HFF-Myc (cell line): ENCODE measurements at regions not wholly inside any gene's neighbourhood (a gene's known extent, or its start where the extent isn't known, plus 50 kb on each side); places are given as distances from the start of the nearest gene placed in this dataset.
A peak's percentile ranks its signal among the peaks of the same experiment; 100 is the strongest.

ENCODE experiments used
- DNase-seq: peaks from one replicate; pipeline ENCODE4 v3.0.0-alpha.2; 2011; ENCODE audit warnings: low read depth; ENCODE audit errors: extremely low read depth
- H3K4me3 ChIP-seq: replicated peaks from 2 replicates; pipeline ENCODE4 v1.5.1; 2011; ENCODE audit warnings: low read depth, mild to moderate bottlenecking, control low read depth, low read length
- TF ChIP-seq, protein P1 (sequence below): IDR thresholded peaks from 2 replicates; pipeline ENCODE4 v1.5.1; 2012; ENCODE audit warnings: mild to moderate bottlenecking, low read depth, low read length, control low read depth; ENCODE audit errors: missing control alignments

DNA sequence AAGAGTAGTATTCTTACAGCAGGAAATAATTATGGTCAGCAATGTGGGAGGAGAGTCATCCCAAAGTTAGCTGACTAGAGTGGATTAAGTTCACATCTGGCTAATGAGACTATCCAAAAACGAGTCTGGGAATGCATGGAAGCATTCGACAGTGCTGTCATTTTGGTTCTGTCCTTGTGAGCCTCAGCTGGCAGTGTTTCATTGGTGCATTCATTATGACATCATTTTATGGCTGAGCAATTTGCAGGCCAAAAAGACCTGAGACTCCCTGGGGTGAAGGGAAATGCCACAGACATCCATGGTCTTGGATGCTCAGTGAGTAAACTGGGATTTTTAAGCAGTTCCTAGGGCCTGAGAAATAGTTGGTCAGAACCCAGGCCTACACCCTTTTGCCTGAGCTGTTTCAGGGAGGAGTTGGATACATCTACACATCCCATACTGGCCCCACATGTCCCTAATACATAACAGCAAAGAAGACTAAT, 196.4 kb upstream of the CCN2 start:
- no peak overlapping the region for H3K4me3 ChIP-seq
- TF ChIP-seq, protein P1, sequence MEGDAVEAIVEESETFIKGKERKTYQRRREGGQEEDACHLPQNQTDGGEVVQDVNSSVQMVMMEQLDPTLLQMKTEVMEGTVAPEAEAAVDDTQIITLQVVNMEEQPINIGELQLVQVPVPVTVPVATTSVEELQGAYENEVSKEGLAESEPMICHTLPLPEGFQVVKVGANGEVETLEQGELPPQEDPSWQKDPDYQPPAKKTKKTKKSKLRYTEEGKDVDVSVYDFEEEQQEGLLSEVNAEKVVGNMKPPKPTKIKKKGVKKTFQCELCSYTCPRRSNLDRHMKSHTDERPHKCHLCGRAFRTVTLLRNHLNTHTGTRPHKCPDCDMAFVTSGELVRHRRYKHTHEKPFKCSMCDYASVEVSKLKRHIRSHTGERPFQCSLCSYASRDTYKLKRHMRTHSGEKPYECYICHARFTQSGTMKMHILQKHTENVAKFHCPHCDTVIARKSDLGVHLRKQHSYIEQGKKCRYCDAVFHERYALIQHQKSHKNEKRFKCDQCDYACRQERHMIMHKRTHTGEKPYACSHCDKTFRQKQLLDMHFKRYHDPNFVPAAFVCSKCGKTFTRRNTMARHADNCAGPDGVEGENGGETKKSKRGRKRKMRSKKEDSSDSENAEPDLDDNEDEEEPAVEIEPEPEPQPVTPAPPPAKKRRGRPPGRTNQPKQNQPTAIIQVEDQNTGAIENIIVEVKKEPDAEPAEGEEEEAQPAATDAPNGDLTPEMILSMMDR: no peak
- DNase-seq: peak; percentile 96

DNA sequence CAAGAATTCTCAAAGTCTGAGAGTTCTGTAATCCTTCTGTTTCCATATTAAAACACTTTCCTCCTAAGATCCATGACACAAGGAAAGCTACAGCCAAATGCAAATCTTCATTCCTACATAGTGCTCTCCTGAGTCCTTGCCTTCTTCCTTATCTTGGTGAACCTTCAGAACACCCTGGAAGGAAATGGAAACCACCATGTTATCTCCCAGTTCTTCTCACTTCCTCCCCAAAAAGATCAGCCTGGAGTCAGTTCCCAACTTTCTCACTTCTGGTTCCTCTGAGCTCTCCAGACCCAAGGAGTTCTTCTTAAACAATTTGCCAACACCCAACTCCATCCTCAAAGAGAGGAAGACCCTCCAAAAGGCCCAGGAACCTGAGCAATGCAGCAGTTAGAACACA, 193.3 kb upstream of the CCN2 start:
- DNase-seq: no peak
- H3K4me3 ChIP-seq: no peak overlapping the region
- TF ChIP-seq, protein P1: no peak

DNA sequence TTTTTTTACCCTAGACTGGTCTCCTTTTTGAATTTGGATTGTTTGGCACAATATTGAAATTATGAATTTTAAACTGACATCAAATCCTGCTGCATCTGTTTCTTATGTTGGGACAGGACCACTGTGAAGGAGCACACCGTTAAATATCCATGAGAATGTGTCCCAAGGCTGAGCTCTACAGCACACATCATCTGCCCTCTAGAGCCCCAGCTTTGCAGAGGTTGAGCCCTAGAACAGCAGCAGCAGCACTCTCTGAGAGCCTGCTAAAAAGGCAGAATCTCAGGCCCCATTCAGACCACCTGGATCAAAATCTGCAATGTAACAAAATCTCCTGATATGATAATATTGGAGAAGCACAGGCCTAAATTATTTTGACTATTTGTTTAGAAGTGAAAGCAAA, 192.1 kb upstream of the CCN2 start:
- TF ChIP-seq, protein P1: no peak
- no peak for DNase-seq
- H3K4me3 ChIP-seq: no peak overlapping the region

DNA sequence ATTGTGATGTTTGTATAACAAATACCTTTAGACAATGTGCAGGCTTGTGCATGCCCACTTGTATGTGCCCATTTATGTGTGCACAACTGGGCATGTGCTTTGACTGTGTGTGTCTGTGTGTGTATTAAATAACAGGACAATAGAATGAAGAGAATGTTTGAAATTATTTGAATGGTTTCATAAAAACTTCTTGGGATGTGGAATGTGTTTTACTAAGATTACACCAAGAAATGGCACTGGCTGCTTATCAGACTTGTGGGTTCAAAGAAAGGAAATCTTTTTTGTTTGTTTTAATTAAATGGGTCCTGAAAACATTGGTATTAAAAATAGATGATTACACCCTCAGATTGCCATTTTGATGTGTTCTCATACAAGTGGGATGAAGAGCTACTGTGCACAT, 191.6 kb upstream of the CCN2 start:
- DNase-seq: no peak
- TF ChIP-seq, protein P1: no peak
- H3K4me3 ChIP-seq: no peak overlapping the region

DNA sequence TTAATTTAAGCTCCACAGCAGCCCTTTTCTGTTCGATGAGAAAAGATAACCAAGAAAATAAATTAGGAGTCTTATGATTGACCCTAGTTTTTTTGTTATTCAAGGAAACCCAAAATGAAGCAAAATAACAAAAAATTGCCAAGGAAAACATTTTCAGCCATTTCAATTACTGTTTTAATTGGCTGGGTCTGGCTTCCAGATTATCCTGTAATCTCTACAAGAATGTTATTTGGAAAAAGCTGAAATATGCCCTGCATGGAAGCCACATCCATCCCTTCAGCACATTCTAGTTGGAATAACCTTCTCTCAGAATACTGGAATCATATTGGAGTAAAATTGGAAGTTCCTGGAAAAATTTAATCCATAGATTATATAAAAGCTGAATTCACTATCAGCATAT, 191.1 kb upstream of the CCN2 start:
- DNase-seq: no peak
- TF ChIP-seq, protein P1: no peak

DNA sequence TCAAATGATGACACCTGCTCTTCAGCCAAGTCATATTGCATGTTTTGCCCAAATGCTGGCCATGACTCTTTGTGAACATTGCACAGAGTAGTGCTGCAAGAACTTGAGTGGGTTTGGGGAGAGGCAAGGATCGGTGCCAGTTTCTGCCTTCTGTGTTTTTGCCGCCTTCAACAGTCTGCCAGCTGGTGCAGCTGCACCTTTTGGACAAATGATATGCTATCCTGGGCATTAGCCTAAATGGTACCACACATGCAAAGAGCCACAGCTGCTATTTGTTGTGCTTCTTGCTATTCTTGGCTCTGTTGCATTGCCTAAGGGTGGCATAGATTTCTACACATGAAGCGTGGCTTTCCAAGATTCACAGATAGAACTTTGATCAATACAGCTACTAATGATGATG, 189.0 kb upstream of the CCN2 start:
- TF ChIP-seq, protein P1: no peak
- DNase-seq: no peak
- no peak overlapping the region for H3K4me3 ChIP-seq

More for the DNA sequence above, 191.1 kb upstream of the CCN2 start:
- H3K4me3 ChIP-seq: no peak overlapping the region

DNA sequence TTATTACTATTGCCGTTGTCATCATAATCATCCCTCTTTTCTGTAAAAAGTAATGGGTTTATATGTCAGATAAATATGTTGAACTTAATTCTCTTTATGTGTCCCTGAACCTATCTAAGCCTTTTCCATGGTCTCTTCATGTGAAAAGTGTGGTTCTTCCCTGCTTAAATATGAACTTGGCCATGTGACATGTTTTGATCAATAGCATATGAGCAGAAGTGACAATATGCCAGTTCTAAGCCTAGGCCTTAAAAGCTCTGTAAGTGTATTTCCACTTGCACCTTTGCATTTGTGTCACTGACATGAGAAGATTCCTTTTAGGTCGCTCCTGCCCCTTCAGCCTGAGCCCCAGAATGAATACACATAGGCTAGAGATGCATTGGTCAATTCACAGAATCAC, 188.4 kb upstream of the CCN2 start:
- TF ChIP-seq, protein P1: no peak
- no peak overlapping the region for H3K4me3 ChIP-seq
- DNase-seq: no peak
